HEK293 (cell line): ENCODE measurements at regions not wholly inside any gene's neighbourhood (a gene's known extent, or its start where the extent isn't known, plus 50 kb on each side); places are given as distances from the start of the nearest gene placed in this dataset.

Experiments
- CTCF ChIP-seq: fragments of 450-650 bp; formaldehyde crosslinking; IDR thresholded peaks from 2 replicates; pipeline ENCODE4 v1.5.1; 2016; ENCODE audit warnings: missing biosample characterization, missing genetic modification characterization
- ZEB2 ChIP-seq: fragments of 450-650 bp; formaldehyde crosslinking; IDR thresholded peaks from 2 replicates; pipeline ENCODE4 v1.5.1; 2016; ENCODE audit warnings: missing biosample characterization, missing genetic modification characterization

GRCh38 chr20:55172310-55173002 lies 697.1 kb downstream of the DOK5 start:
- no peak for TF ChIP-seq ZEB2 (tag by site-specific recombination)
- TF ChIP-seq CTCF = no peak
